ENCODE measurements at regions not wholly inside any gene's neighbourhood (a gene's known extent, or its start where the extent isn't known, plus 50 kb on each side); places are given as distances from the start of the nearest gene placed in this dataset.
A peak's percentile ranks its signal among the peaks of the same experiment; 100 is the strongest.
"Not testable (repeated sequence)": the region's sequence is repeated elsewhere in the genome, so short reads cannot be mapped to it uniquely, and the experiment has no call there.

- DNase-seq (ENCODE audit: low spot score), result no peak
These were observed 116.7 kb upstream of the NPAS2 start for GRCh38 chr2:100703213-100703612.

- DNase-seq (ENCODE audit: low spot score), result no peak
These were observed 116.2 kb upstream of the NPAS2 start for GRCh38 chr2:100703739-100704138.

- no peak for DNase-seq (ENCODE audit: low spot score)
These were observed 115.8 kb upstream of the NPAS2 start for GRCh38 chr2:100704156-100704555.

DNA sequence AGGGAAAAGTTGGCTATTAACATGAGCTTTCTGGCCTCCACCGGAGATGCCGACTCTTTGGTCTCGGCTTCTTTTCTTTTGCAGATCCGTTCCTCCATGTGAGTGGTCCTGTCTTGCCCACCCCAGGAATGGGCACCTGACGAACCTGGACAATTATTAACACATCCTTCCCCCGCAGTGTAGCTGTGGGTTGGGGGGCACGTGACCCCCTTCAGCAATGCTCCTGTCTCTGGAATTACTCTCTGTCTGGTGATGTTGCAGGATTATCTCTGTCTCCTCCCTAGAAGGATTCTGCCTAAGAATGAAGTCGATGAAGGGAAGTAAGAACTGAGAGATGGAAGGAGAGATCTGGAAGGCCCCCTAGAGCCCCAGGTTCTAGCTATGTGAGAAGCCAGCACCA, 115.2 kb upstream of the NPAS2 start:
- no peak for DNase-seq (ENCODE audit: low spot score)

DNA sequence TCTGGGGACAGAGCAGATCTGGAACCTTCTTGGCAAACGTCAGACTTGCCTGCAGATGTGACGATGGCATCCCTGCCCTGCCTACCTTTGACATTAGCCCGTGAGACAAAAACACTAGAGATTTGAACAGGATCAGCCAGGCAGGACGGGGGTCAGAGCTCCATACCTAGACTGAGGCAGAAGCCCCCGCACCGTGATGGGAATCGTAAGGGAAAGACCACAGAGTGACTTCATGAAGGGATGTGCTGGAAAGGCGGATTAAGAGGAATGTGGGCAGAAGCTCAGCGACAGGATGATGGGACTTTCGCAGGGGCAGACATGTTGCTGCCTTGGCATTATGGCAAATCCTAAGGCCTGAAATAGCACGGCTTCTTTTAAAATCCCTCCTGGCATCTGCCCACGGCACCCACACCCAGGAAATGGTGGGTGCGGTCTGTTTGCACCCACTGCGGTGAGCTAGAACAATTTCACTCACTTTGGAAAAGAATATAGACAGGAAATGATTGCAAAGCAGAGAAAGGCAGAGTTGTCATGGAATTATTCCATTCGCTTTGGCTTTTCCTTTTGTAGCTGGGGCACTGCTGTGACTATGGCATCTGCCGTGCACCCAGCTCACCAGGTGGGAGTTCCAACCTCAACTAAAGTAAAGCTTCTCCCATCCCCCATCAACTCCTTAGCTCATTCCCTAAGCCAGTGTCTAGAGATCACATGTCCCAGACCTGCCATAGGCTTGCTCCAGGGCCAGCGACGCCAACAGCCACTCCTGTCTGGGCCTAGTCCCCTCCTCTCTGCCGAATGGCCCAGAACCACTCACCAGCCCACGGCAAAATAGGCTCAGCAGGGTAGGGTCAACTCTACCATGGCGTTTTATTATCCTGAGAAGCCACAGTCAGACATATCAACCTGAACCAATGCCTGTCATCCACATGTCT, 112.7 kb upstream of the NPAS2 start:
- DNase-seq (ENCODE audit: low spot score), result peak; percentile 68

DNA sequence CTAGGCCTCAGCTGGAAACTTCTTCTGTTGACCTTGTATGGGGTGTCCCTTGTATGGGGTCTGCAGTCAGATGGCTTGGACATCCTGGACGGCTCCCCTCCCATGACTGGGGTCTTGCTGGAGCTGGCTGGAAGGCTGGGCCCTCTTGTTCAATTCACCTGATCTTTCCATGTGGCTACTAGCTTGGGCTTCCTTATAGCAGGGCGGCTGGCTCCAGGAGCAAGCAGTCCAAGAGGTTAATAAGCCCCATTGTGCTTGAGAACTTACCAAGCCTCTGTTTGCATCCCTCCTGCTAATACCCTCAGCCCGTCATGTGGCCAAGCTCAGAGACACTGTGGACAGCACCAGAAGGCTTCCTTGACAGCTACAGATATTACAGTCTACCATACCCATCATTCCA, 111.6 kb upstream of the NPAS2 start:
- no peak for DNase-seq (ENCODE audit: low spot score)

GRCh38 chr2:100713106-100713505, 106.8 kb upstream of the NPAS2 start:
- no peak for DNase-seq (ENCODE audit: low spot score)

GRCh38 chr2:100714396-100715010, 105.4 kb upstream of the NPAS2 start:
- DNase-seq (ENCODE audit: low spot score), result not testable (repeated sequence)

DNA sequence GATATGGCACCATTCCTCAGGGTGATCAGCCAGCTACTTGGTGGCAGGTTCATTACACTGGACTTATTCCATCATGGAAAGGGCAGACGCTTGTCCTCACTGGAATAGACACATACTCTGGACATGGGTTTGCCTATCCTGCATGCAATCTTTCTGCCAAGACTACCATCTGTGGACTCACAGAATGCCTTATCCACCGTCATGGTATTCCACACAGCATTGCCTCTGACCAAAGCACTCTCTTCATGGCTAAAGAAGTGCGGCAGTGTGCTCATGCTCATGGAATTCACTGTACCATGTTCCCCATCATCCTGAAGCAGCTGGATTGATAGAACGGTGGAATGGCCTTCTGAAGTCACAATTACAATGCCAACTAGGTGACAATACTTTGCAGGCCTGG, 104.1 kb upstream of the NPAS2 start:
- not testable (repeated sequence) for DNase-seq (ENCODE audit: low spot score)

DNA sequence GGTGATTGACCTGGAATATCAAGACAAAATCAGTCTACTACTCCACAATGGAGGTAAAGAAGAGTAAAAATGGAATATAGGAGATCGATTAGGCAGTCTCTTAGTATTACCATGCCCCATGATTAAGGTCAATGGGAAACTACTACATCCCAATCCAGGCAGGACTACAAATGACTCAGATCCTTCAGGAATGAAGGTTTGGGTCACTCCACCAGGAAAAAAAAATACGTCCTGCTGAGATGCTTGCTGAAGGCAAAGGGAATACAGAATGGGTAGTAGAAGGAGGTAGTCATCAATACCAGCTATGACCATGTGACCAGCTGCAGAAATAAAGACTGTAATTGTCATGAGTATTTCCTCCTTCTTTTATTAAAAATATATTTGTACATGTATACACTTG, 103.4 kb upstream of the NPAS2 start:
- DNase-seq (ENCODE audit: low spot score), result no peak

- DNase-seq (ENCODE audit: low spot score), result no peak
These were observed 101.8 kb upstream of the NPAS2 start for GRCh38 chr2:100718065-100718629.

GRCh38 chr2:100720445-100720844, 99.5 kb upstream of the NPAS2 start:
- DNase-seq (ENCODE audit: low spot score), result no peak

DNA sequence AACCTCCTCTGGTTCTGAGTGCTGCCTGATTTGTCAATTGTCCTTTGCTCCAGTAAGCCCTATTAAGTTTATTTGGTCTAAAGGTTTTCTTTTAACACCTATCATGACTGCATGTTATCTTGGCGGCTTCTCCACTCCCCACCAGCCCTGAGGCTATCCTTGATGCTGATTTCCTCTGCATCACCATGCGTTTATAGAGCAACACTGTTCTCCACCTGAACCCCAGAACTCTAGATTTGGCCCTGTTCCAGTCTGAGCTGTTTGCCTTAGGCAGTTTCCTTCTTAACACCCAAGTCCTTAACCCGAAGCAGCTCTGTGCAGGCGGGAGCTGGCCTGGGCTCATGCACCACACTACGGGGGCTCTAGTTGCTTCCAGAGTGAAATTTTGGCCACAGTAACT, 98.2 kb upstream of the NPAS2 start:
- no peak for DNase-seq (ENCODE audit: low spot score)

GRCh38 chr2:100722125-100722524, 97.8 kb upstream of the NPAS2 start:
- DNase-seq (ENCODE audit: low spot score), result no peak

DNA sequence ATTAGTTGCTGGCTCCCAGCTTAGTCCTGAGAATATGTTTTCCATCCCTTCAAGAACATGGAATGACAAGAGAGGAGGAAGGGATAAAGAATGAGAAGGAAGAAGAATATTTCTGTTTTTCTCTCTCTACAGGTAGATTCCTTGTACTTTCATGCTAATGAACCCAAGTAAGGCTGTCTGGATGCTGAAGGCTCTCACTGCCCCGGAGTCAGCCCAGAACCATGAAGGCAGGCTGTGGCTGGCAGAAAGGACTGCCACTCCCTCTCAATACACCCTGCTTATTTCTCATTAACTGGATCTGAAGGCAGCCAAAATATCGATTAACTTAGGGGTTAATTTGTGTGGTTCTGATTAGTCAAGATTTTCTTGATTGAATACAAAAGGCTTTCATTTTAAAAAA, 93.1 kb upstream of the NPAS2 start:
- no peak for DNase-seq (ENCODE audit: low spot score)

DNA sequence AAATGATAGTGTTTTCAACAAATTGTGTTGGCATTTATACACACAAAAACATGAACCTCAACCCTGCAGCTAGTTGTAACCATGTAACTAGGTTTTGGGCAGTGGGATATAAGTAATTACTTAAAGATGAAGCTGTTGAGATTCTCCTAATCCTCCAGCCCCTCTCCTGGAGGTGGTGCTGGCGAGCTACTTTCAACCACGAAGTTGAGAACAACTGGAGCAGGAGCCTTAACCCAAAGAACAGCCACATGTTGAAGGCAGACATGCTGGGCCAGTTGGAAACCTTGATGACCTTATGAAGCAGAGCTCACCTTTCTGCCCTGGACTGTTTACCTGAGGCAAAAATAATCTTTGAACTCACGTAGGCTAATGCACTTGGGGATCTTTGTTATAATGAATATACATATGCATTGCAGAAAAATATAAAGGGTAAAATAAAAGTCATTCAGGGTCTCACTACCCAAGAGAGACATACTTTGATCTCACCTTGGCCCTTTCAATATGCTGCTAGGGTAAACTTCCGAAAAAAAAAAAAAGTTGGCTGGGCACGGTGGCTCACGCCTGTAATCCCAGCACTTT, 89.6 kb upstream of the NPAS2 start:
- peak; percentile 62 for DNase-seq (ENCODE audit: low spot score)

GRCh38 chr2:100731535-100731981, 88.4 kb upstream of the NPAS2 start:
- DNase-seq (ENCODE audit: low spot score), result no peak

DNA sequence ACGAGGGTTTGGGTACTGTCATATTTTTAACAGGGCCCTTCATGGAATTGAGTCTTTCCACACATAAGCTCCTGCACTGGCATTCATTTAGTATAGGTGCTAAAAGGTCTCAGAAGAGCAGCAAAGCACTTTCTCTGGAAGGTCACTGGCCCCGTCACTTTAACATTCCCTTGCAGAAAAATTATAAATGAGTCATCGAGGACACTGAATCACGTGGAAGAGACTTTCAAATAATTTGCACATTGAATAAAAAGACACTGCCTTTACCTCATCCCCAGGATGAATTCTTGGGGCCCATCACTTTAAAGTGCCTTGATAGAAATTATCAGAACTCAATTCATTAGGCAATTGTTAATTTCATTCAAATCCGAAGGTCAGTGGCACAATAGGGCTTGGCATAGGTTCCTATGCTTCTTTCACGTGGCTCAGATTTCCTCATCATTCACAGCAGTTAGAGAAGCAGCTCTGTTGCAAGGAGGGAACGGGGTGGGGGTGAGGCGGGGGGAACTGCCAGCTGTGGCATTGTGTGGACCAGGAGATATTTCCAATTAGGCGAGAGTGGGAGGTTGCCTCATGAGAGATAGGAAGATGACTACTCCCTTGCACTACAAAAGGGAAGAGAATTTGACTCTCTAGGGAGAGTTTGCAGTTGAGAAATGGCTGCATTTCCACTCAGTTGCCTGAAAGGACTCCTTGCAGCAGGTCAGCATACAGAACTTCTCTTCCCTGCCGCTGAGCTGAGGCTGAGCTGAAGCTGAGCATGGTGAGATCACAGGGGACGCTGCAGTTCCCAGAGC, 86.3 kb upstream of the NPAS2 start:
- DNase-seq (ENCODE audit: low spot score), result peak; percentile 38

DNA sequence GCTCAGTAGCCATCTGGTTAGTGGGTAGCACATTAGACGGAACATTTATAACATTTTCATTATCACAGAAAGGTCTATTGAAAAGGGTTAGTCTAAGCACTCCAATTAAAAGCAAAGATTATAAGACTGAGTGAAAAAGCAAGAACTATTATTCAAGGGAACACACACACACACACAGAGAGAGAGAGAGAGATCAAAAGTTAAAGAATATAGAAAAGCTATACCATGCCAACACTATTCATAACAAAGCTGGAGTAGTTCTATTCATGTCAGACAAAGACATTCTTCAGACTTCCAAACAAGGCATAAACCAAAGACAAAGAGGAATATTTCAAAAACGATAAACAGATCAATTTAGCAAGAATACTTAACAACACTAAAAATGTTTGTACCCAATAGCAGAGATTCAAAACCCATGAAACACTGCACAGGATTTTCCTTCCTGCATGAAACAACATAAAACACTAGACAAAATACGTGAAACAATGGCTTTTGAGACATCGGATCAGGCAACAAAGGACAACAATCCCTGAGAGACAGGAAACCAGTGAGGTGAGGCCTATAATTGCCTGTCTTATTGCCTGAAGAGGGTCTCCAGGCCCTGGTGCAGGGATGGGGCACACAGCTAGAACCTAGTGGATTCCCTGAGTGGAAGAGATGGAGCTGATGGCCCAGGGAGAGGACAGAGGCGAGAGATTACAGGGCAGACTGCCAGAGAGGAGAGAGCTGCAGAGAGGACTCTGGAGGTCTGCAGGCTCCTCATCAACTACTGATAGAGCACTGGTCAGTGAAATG, 83.6 kb upstream of the NPAS2 start:
- DNase-seq (ENCODE audit: low spot score), result no peak

GRCh38 chr2:100739735-100740432, 80.1 kb upstream of the NPAS2 start:
- DNase-seq (ENCODE audit: low spot score), result no peak
